Smooth muscle cell (in vitro differentiated cells): ENCODE measurements at regions not wholly inside any gene's neighbourhood (a gene's known extent, or its start where the extent isn't known, plus 50 kb on each side); places are given as distances from the start of the nearest gene placed in this dataset.
"Not testable (repeated sequence)": the region's sequence is repeated elsewhere in the genome, so short reads cannot be mapped to it uniquely, and the experiment has no call there.

Experiments used
- DNase-seq: peaks from one replicate; lab custom pipeline; 2025; ENCODE audit not compliant: unreplicated experiment; lab: John Stamatoyannopoulos, UW
- H2AFZ ChIP-seq: fragments of 200-600 bp; sonication (generic); 2 replicates; pipeline ENCODE4 v1.6.0; 2016; ENCODE audit warnings: antibody characterized with exemption, low read depth, mild to moderate bottlenecking
- H3F3A ChIP-seq: fragments of 200-600 bp; sonication (generic); 2 replicates; pipeline ENCODE4 v1.6.0; 2017; ENCODE audit warnings: antibody characterized with exemption, low read depth
- H3K27ac ChIP-seq: fragments of 200-600 bp; sonication (generic); 2 replicates; pipeline ENCODE4 v1.5.1; 2016; ENCODE audit warnings: low read depth, mild to moderate bottlenecking
- H3K27me3 ChIP-seq: fragments of 200-600 bp; sonication (generic); 2 replicates; pipeline ENCODE4 v1.6.1; 2016; ENCODE audit warnings: low read depth, mild to moderate bottlenecking
- H3K36me3 ChIP-seq: fragments of 200-600 bp; sonication (generic); 2 replicates; pipeline ENCODE4 v1.5.1; 2016; ENCODE audit warnings: low read depth
- H3K4me1 ChIP-seq: fragments of 200-600 bp; sonication (generic); 2 replicates; pipeline ENCODE4 v1.5.1; 2016; ENCODE audit warnings: low read depth
- H3K4me2 ChIP-seq: fragments of 200-600 bp; sonication (generic); 2 replicates; pipeline ENCODE4 v1.6.0; 2016; ENCODE audit warnings: mild to moderate bottlenecking
- H3K4me3 ChIP-seq: fragments of 200-600 bp; sonication (generic); 2 replicates; pipeline ENCODE4 v1.5.1; 2016; ENCODE audit warnings: mild to moderate bottlenecking
- H3K79me2 ChIP-seq: fragments of 200-600 bp; sonication (generic); 2 replicates; pipeline ENCODE4 v1.6.0; 2016; ENCODE audit warnings: low read depth, mild to moderate bottlenecking
- H3K9ac ChIP-seq: fragments of 200-600 bp; sonication (generic); 2 replicates; pipeline ENCODE4 v1.6.0; 2016; ENCODE audit warnings: low read depth
- H3K9me3 ChIP-seq: fragments of 200-600 bp; sonication (generic); replicated peaks from 2 replicates; pipeline ENCODE4 v1.5.1; 2016; ENCODE audit warnings: low read depth
- H4K20me1 ChIP-seq: fragments of 200-600 bp; sonication (generic); 2 replicates; pipeline ENCODE4 v1.6.0; 2016; ENCODE audit warnings: low read depth
- CTCF ChIP-seq: fragments of 200-600 bp; sonication (generic); IDR thresholded peaks from 2 replicates; pipeline ENCODE4 v1.5.1; 2017; ENCODE audit warnings: borderline replicate concordance, mild to moderate bottlenecking, antibody characterized with exemption; ENCODE audit not compliant: insufficient read depth, poor library complexity, severe bottlenecking
- WGBS: methylation state at CpG from one replicate; pipeline ENCODE4 v1.1.7; 2016; ENCODE audit warnings: low lambda C conversion rate; 5-methylcytosine and 5-hydroxymethylcytosine counted together

GRCh38 chr5:121658221-121658620 is 193.5 kb upstream of the FTMT start:
- no peak overlapping the region for H3K4me2 ChIP-seq

GRCh38 chr5:121660142-121660541 is 191.5 kb upstream of the FTMT start:
- Histone ChIP-seq H3K4me1 (no peaks in the 10 kb centered on the region), H3K9ac (no peak overlapping the region), H3K27ac (no peak overlapping the region), H3K4me2 (no peak overlapping the region), H3K79me2 (no peaks in the 10 kb centered on the region), H4K20me1 (no peaks in the 10 kb centered on the region), H3K4me3 (no peak overlapping the region), H3K27me3 (peaks cover 12% of the 10 kb centered on the region), H3K9me3 (no peaks in the 10 kb centered on the region), H3K36me3 (no peaks in the 10 kb centered on the region), H3F3A (no peaks in the 10 kb centered on the region), H2AFZ (no peak overlapping the region)
- TF ChIP-seq CTCF: no peak
- 85% methylated on average over 6 of the region's 6 CpGs for WGBS
- no peak for DNase-seq

More at GRCh38 chr5:121658221-121658620, 193.5 kb upstream of the FTMT start:
- Histone ChIP-seq H2AFZ (no peak overlapping the region), H3K4me3 (no peak overlapping the region), H3K79me2 (no peaks in the 10 kb centered on the region), H3K9me3 (no peaks in the 10 kb centered on the region), H3F3A (no peaks in the 10 kb centered on the region), H3K4me1 (no peaks in the 10 kb centered on the region), H3K36me3 (no peaks in the 10 kb centered on the region), H4K20me1 (no peaks in the 10 kb centered on the region), H3K27me3 (peaks cover 20% of the 10 kb centered on the region), H3K9ac (no peak overlapping the region), H3K27ac (no peak overlapping the region)
- no peak for DNase-seq
- no peak for TF ChIP-seq CTCF

GRCh38 chr5:121665542-121665941 is 186.1 kb upstream of the FTMT start:
- not testable (repeated sequence) for H3K27ac ChIP-seq, H3K4me3 ChIP-seq, H3K9me3 ChIP-seq, H3K79me2 ChIP-seq, H3K9ac ChIP-seq, H3F3A ChIP-seq, H2AFZ ChIP-seq, H3K4me2 ChIP-seq, H4K20me1 ChIP-seq, H3K36me3 ChIP-seq, DNase-seq, H3K4me1 ChIP-seq, H3K27me3 ChIP-seq
- WGBS: 93% methylated on average over 4 of the region's 4 CpGs

GRCh38 chr5:121667292-121667691 is 184.4 kb upstream of the FTMT start:
- Histone ChIP-seq H3K4me1 (no peaks in the 10 kb centered on the region), H3K4me2 (no peak overlapping the region), H3K9me3 (no peaks in the 10 kb centered on the region), H3K27ac (no peak overlapping the region), H3K27me3 (no peaks in the 10 kb centered on the region), H3K79me2 (no peaks in the 10 kb centered on the region), H3K36me3 (no peaks in the 10 kb centered on the region), H3F3A (no peaks in the 10 kb centered on the region), H4K20me1 (no peaks in the 10 kb centered on the region), H2AFZ (no peak overlapping the region), H3K4me3 (no peak overlapping the region), H3K9ac (no peak overlapping the region)
- no peak for DNase-seq
- no peak for TF ChIP-seq CTCF
- WGBS: 25% methylated on average over 3 of the region's 3 CpGs
